PC-3 (cell line): ENCODE measurements at regions not wholly inside any gene's neighbourhood (a gene's known extent, or its start where the extent isn't known, plus 50 kb on each side); places are given as distances from the start of the nearest gene placed in this dataset.

ENCODE experiments used
- EZH2 ChIP-seq: fragments of 300-600 bp; sonication (generic); IDR thresholded peaks from one replicate; pipeline ENCODE4 v1.6.1; 2017; ENCODE audit warnings: antibody characterized with exemption, mild to moderate bottlenecking, low read length; ENCODE audit not compliant: unreplicated experiment
- EZH2phosphoT487 ChIP-seq: fragments of 300-600 bp; sonication (generic); IDR thresholded peaks from 2 replicates; pipeline ENCODE4 v1.6.1; 2018; ENCODE audit warnings: mild to moderate bottlenecking, antibody characterized with exemption, low read length, borderline replicate concordance
- TF ChIP-seq, protein P1 (sequence below): fragments of 300-600 bp; sonication (generic); conservative IDR thresholded peaks from 2 replicates; pipeline ENCODE4 v1.5.1; 2017; ENCODE audit warnings: antibody characterized with exemption, low read depth, mild to moderate bottlenecking, low read length

GRCh38 chr3:59138966-59139365 is 89.1 kb upstream of the CFAP20DC start:
- TF ChIP-seq, protein P1, sequence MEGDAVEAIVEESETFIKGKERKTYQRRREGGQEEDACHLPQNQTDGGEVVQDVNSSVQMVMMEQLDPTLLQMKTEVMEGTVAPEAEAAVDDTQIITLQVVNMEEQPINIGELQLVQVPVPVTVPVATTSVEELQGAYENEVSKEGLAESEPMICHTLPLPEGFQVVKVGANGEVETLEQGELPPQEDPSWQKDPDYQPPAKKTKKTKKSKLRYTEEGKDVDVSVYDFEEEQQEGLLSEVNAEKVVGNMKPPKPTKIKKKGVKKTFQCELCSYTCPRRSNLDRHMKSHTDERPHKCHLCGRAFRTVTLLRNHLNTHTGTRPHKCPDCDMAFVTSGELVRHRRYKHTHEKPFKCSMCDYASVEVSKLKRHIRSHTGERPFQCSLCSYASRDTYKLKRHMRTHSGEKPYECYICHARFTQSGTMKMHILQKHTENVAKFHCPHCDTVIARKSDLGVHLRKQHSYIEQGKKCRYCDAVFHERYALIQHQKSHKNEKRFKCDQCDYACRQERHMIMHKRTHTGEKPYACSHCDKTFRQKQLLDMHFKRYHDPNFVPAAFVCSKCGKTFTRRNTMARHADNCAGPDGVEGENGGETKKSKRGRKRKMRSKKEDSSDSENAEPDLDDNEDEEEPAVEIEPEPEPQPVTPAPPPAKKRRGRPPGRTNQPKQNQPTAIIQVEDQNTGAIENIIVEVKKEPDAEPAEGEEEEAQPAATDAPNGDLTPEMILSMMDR = no peak
- no peak for TF ChIP-seq EZH2phosphoT487
- no peak for TF ChIP-seq EZH2
